GM21381 (cell line): ENCODE measurements at regions not wholly inside any gene's neighbourhood (a gene's known extent, or its start where the extent isn't known, plus 50 kb on each side); places are given as distances from the start of the nearest gene placed in this dataset.

Experiments
- ATAC-seq: cut with Tn5 transposase; IDR thresholded peaks from one replicate; pipeline ENCODE4 v1.9.1; 2021; ENCODE audit warnings: mild to moderate bottlenecking, moderate library complexity; ENCODE audit not compliant: unreplicated experiment

- no peak for ATAC-seq
Observed at GRCh38 chr2:9755008-9755407, 88.3 kb upstream of the TAF1B start.

GRCh38 chr2:9755638-9756037 is 87.6 kb upstream of the TAF1B start:
- no peak for ATAC-seq

- no peak for ATAC-seq
Observed at GRCh38 chr2:9756692-9757250, 86.5 kb upstream of the TAF1B start.

- no peak for ATAC-seq
Observed at GRCh38 chr2:9757501-9758264, 85.6 kb upstream of the TAF1B start.

- no peak for ATAC-seq
Observed at GRCh38 chr2:9758741-9759140, 84.5 kb upstream of the TAF1B start.

GRCh38 chr2:9760069-9760901 is 83.0 kb upstream of the TAF1B start:
- ATAC-seq, result no peak

GRCh38 chr2:9760902-9761228 is 82.4 kb upstream of the TAF1B start:
- no peak for ATAC-seq

GRCh38 chr2:9761577-9761976 is 81.7 kb upstream of the TAF1B start:
- no peak for ATAC-seq

GRCh38 chr2:9762164-9762563 is 81.1 kb upstream of the TAF1B start:
- no peak for ATAC-seq

GRCh38 chr2:9762941-9763340 is 80.3 kb upstream of the TAF1B start:
- ATAC-seq, result no peak

GRCh38 chr2:9763356-9764152 is 79.7 kb upstream of the TAF1B start:
- ATAC-seq, result no peak

- no peak for ATAC-seq
Observed at GRCh38 chr2:9764153-9764778, 79.0 kb upstream of the TAF1B start.

GRCh38 chr2:9765611-9766531 is 77.4 kb upstream of the TAF1B start:
- no peak for ATAC-seq

GRCh38 chr2:9767656-9768281 is 75.5 kb upstream of the TAF1B start:
- no peak for ATAC-seq

GRCh38 chr2:9768388-9768787 is 74.9 kb upstream of the TAF1B start:
- no peak for ATAC-seq

GRCh38 chr2:9769171-9770005 is 73.9 kb upstream of the TAF1B start:
- no peak for ATAC-seq

GRCh38 chr2:9770006-9770307 is 73.3 kb upstream of the TAF1B start:
- ATAC-seq, result no peak

GRCh38 chr2:9770308-9771100 is 72.8 kb upstream of the TAF1B start:
- no peak for ATAC-seq
